ENCODE measurements at regions not wholly inside any gene's neighbourhood (a gene's known extent, or its start where the extent isn't known, plus 50 kb on each side); places are given as distances from the start of the nearest gene placed in this dataset.
"Not testable (repeated sequence)": the region's sequence is repeated elsewhere in the genome, so short reads cannot be mapped to it uniquely, and the experiment has no call there.

DNA sequence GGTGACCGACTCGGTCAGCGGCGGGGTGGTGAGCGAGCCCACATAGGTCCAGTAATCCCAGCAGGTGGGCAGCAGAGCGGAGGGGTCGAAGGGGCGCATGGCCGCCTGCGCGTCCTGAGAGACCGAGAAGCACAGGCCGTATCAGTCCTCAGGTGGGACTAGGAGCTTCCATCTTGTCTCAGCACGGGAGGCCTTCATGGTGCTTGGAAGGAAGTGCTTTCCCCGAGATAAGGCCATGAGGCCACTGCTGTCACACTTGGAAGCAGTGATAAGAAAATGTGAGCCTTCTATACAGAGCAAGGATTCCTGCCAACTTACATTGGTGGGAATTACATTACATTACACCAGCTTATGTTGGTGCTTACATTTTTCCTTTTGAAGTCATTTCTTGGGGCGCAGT is 62.6 kb upstream of the METTL9 start:
- H3K4me1 ChIP-seq (ENCODE audit: control insufficient read depth in 2 of 3, insufficient read depth in 2 of 3, low read depth in 1 of 3, low read length in 3 of 3); H3K4me3 ChIP-seq (ENCODE audit: low read length in 3 of 3); H3K9me3 ChIP-seq (ENCODE audit: control insufficient read depth in 2 of 3, insufficient read depth in 1 of 3, low read length in 3 of 3); H3K36me3 ChIP-seq (ENCODE audit: control insufficient read depth in 2 of 3, insufficient read depth in 3 of 3, low read length in 3 of 3); intact Hi-C loops (cut with DNase I); H3K9ac ChIP-seq (ENCODE audit: low read length in 3 of 3); FAIRE-seq; H3K27ac ChIP-seq (ENCODE audit: low read depth in 2 of 2, low read length in 2 of 2); DNase-seq; H3K27me3 ChIP-seq (ENCODE audit: control insufficient read depth, insufficient read depth, low read length): not testable (repeated sequence)

GRCh38 chr16:21537598-21537997 is 61.8 kb upstream of the METTL9 start:
- H3K27ac ChIP-seq (ENCODE audit: low read depth in 2 of 2, low read length in 2 of 2); DNase-seq; H3K36me3 ChIP-seq (ENCODE audit: control insufficient read depth in 2 of 3, insufficient read depth in 3 of 3, low read length in 3 of 3); H3K4me1 ChIP-seq (ENCODE audit: control insufficient read depth in 2 of 3, insufficient read depth in 2 of 3, low read depth in 1 of 3, low read length in 3 of 3); FAIRE-seq; H3K4me3 ChIP-seq (ENCODE audit: low read length in 3 of 3); H3K27me3 ChIP-seq (ENCODE audit: control insufficient read depth, insufficient read depth, low read length); H3K9me3 ChIP-seq (ENCODE audit: control insufficient read depth in 2 of 3, insufficient read depth in 1 of 3, low read length in 3 of 3); intact Hi-C loops (cut with DNase I); H3K9ac ChIP-seq (ENCODE audit: low read length in 3 of 3): not testable (repeated sequence)

DNA sequence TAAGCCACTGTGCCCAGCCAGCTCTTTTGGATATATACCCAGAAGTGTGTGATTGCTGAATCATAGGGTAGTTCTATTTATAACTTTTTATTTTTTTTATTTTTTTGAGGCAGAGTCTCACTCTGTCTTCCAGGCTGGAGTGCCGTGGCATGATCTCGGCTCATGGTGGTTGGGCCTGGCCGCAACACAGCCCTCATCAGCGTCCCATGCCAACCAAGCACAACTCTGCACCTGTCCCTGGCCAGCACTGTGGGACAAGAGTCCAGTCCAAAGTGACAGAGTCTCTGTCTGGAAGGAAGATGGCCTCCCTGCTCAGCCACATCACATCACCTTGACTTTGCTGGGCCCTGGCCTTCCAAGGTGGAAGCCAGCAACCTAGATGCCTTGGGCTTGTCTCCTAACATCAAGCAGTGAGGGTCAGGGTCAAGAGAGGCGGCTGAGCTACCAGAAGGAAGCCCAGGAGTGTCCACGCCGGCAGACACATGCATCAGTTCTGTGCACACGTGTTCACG is 60.2 kb upstream of the METTL9 start:
- DNase-seq; H3K27me3 ChIP-seq (ENCODE audit: control insufficient read depth, insufficient read depth, low read length); H3K4me1 ChIP-seq (ENCODE audit: control insufficient read depth in 2 of 3, insufficient read depth in 2 of 3, low read depth in 1 of 3, low read length in 3 of 3); H3K27ac ChIP-seq (ENCODE audit: low read depth in 2 of 2, low read length in 2 of 2); H3K4me3 ChIP-seq (ENCODE audit: low read length in 3 of 3); FAIRE-seq; H3K9me3 ChIP-seq (ENCODE audit: control insufficient read depth in 2 of 3, insufficient read depth in 1 of 3, low read length in 3 of 3); intact Hi-C loops (cut with DNase I); H3K36me3 ChIP-seq (ENCODE audit: control insufficient read depth in 2 of 3, insufficient read depth in 3 of 3, low read length in 3 of 3); H3K9ac ChIP-seq (ENCODE audit: low read length in 3 of 3): not testable (repeated sequence)

DNA sequence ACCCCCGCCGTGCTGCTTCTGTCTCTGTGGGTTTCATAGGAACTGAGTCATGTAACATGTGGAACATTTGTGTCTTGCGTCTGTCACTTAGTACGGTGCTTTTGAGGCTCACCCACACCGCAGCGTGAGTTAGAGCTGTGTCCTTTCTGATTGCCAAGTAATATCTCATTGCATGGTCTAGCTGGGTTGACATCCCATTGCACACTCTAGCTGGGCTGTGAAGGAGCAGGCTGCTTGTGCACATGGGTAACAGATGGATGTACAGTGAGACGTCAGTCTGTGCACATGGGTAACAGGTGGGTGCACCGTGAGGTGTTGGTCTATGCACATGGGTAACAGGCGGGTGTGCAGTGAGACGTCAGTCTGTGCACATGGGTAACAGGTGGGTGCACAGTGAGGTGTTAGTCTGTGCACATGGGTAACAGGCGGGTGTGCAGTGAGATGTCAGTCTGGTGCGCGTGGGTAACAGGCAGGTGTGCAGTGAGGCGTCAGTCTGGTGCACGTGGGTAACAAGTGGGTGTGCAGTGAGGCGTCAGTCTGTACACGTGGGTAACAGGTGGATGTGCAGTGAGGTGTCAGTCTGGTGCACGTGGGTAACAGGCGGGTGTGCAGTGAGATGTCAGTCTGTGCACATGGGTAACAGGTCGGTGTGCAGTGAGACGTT is 58.5 kb upstream of the METTL9 start:
- H3K4me3 ChIP-seq (ENCODE audit: low read length in 3 of 3); H3K36me3 ChIP-seq (ENCODE audit: control insufficient read depth in 2 of 3, insufficient read depth in 3 of 3, low read length in 3 of 3); FAIRE-seq; H3K9me3 ChIP-seq (ENCODE audit: control insufficient read depth in 2 of 3, insufficient read depth in 1 of 3, low read length in 3 of 3); intact Hi-C loops (cut with DNase I); H3K27ac ChIP-seq (ENCODE audit: low read depth in 2 of 2, low read length in 2 of 2); H3K9ac ChIP-seq (ENCODE audit: low read length in 3 of 3); H3K27me3 ChIP-seq (ENCODE audit: control insufficient read depth, insufficient read depth, low read length); H3K4me1 ChIP-seq (ENCODE audit: control insufficient read depth in 2 of 3, insufficient read depth in 2 of 3, low read depth in 1 of 3, low read length in 3 of 3): not testable (repeated sequence)
- peak in 1 of 5 donors; percentile 66 for DNase-seq

DNA sequence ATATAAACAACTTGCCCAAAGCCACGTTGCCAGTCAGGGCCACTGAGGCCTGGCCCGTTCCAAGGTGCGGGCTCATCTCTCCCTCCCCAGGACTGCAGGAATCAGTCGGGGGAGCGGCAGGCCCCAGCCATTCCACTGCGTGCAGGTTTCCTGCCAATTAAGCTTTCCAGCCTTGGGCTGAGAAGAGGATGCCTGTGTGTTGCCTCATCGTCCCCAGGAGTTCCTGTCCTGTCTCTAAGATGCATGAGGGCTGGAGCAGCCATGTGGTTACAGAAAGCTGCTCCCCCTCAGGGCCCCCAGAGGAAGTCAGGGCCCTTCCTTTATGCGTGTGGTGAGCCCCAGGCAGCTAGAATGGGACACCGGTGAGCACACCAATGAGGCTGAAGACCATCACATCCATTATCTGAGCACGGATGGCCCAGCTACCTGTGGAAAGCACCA is 57.7 kb upstream of the METTL9 start:
- H3K27me3 ChIP-seq (ENCODE audit: control insufficient read depth, insufficient read depth, low read length); H3K27ac ChIP-seq (ENCODE audit: low read depth in 2 of 2, low read length in 2 of 2); H3K9ac ChIP-seq (ENCODE audit: low read length in 3 of 3); FAIRE-seq; intact Hi-C loops (cut with DNase I); H3K4me1 ChIP-seq (ENCODE audit: control insufficient read depth in 2 of 3, insufficient read depth in 2 of 3, low read depth in 1 of 3, low read length in 3 of 3); H3K9me3 ChIP-seq (ENCODE audit: control insufficient read depth in 2 of 3, insufficient read depth in 1 of 3, low read length in 3 of 3); H3K4me3 ChIP-seq (ENCODE audit: low read length in 3 of 3); H3K36me3 ChIP-seq (ENCODE audit: control insufficient read depth in 2 of 3, insufficient read depth in 3 of 3, low read length in 3 of 3): not testable (repeated sequence)
- peak in 1 of 5 donors; percentile 59 for DNase-seq

DNA sequence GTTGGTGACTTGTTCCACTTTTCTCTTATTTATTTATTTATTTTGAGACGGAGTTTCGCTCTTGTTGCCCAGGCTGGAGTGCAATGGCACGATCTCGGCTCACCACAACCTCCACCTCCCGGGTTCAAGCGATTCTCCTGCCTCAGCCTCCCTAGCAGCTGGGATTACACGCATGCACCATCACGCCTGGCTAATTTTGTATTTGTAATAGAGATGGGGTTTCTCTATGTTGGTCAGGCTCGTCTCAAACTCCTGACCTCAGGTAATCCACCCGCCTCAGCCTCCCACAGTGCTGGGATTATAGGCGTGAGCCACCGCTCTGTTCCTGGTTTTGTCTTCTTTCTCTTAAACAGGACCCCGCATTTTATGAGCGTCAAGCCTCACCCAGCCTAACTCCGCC is 57.3 kb upstream of the METTL9 start:
- H3K4me1 ChIP-seq (ENCODE audit: control insufficient read depth in 2 of 3, insufficient read depth in 2 of 3, low read depth in 1 of 3, low read length in 3 of 3); H3K27ac ChIP-seq (ENCODE audit: low read depth in 2 of 2, low read length in 2 of 2); H3K9me3 ChIP-seq (ENCODE audit: control insufficient read depth in 2 of 3, insufficient read depth in 1 of 3, low read length in 3 of 3); H3K27me3 ChIP-seq (ENCODE audit: control insufficient read depth, insufficient read depth, low read length); FAIRE-seq; H3K36me3 ChIP-seq (ENCODE audit: control insufficient read depth in 2 of 3, insufficient read depth in 3 of 3, low read length in 3 of 3); intact Hi-C loops (cut with DNase I); H3K4me3 ChIP-seq (ENCODE audit: low read length in 3 of 3); H3K9ac ChIP-seq (ENCODE audit: low read length in 3 of 3): not testable (repeated sequence)
- DNase-seq = peak in 1 of 5 donors; percentile 19

DNA sequence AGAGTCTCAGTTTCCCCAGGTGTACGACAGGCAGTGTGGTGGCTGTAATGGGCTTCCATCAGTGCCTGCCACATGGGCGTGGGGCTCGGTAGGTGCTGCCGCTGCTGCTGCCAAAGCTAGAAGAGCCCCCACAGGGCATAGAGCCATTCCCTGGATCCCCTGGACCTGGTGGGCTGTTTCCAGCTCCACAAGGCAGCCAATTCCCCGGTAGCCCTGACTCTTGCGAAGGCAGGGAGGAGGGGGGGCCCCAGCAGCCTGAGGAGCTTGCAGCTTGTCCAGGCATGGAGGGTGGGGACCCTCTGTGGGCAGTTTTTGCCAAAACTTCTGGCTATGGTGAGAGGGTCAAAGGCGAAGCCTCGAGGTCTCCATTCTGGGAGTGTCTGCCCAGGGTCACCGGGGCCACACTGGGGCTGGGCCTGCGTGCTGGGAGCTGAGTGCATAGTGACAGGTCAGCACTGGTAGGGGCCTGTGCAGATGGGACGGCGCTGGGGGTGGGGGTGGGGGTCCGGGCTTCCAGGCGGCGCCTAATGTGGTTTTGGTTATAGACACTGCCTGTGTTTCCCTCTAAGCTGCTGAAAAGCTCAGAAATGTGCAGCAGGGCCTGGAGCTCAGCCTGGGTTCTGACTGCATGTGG is 56.8 kb upstream of the METTL9 start:
- intact Hi-C loops (cut with DNase I); H3K27me3 ChIP-seq (ENCODE audit: control insufficient read depth, insufficient read depth, low read length); H3K4me1 ChIP-seq (ENCODE audit: control insufficient read depth in 2 of 3, insufficient read depth in 2 of 3, low read depth in 1 of 3, low read length in 3 of 3); H3K36me3 ChIP-seq (ENCODE audit: control insufficient read depth in 2 of 3, insufficient read depth in 3 of 3, low read length in 3 of 3); H3K9me3 ChIP-seq (ENCODE audit: control insufficient read depth in 2 of 3, insufficient read depth in 1 of 3, low read length in 3 of 3); H3K27ac ChIP-seq (ENCODE audit: low read depth in 2 of 2, low read length in 2 of 2); FAIRE-seq; H3K4me3 ChIP-seq (ENCODE audit: low read length in 3 of 3); H3K9ac ChIP-seq (ENCODE audit: low read length in 3 of 3): not testable (repeated sequence)
- DNase-seq = peak in 1 of 5 donors; percentile 71

DNA sequence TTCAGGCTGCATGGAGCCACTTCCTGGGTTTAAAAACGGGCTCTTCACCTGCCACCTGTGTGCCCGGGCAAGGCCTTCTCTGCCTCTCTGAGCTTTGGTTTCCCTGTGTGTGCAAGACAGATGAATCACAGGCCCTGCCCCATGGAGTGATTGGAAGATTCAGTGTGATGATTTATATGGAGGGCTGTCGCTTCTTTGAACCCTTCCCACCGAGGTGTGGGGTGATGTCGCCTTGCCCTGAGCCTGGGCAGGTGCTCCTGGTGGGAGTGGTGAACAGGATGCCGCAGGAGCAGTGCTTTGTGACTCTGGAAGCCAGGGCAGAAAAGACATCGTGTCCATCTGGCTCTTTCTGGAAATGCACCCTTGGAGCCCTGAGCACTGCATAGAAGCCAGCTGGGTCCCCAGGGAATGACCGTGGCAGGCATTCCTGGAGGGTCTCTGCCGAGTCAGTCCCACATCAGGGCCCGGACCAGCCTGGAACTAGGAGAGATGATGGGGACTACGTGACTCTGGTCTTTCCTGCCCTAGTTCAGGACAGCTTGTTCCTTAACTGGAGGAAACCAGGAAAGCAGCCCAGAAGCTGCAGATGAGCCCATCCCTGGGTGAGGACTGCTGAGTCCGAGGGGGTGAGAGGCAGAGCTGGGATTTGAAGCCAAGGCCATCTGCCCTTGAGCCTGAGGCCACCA is 56.1 kb upstream of the METTL9 start:
- peak in 1 of 5 donors; percentile 64 for DNase-seq
- H3K9me3 ChIP-seq (ENCODE audit: control insufficient read depth in 2 of 3, insufficient read depth in 1 of 3, low read length in 3 of 3); H3K27ac ChIP-seq (ENCODE audit: low read depth in 2 of 2, low read length in 2 of 2); H3K27me3 ChIP-seq (ENCODE audit: control insufficient read depth, insufficient read depth, low read length); H3K4me1 ChIP-seq (ENCODE audit: control insufficient read depth in 2 of 3, insufficient read depth in 2 of 3, low read depth in 1 of 3, low read length in 3 of 3); intact Hi-C loops (cut with DNase I); H3K36me3 ChIP-seq (ENCODE audit: control insufficient read depth in 2 of 3, insufficient read depth in 3 of 3, low read length in 3 of 3); FAIRE-seq; H3K9ac ChIP-seq (ENCODE audit: low read length in 3 of 3); H3K4me3 ChIP-seq (ENCODE audit: low read length in 3 of 3): not testable (repeated sequence)
